ENCODE measurements at regions not wholly inside any gene's neighbourhood (a gene's known extent, or its start where the extent isn't known, plus 50 kb on each side); places are given as distances from the start of the nearest gene placed in this dataset.

DNA sequence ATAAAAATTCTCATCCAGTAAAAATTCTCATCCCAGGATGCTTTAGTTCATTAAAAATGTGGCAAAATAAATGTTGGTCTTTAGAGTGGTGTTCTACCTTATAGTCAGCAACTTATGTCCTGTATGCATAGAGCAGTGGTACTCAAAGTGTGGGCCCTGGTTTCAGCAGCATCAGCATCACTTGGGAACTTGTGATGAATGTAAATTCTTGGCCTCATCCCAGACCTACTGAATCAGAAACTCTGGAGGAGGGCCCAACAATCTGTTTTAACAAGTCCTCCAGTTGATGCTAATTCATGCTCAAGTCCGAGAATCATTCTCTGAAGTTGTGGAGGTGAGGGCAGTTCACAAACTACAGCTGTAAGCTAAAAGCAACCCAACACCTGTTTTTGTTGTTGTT is 307.3 kb upstream of the SATB1 start (continued):
- TF ChIP-seq, protein P1, sequence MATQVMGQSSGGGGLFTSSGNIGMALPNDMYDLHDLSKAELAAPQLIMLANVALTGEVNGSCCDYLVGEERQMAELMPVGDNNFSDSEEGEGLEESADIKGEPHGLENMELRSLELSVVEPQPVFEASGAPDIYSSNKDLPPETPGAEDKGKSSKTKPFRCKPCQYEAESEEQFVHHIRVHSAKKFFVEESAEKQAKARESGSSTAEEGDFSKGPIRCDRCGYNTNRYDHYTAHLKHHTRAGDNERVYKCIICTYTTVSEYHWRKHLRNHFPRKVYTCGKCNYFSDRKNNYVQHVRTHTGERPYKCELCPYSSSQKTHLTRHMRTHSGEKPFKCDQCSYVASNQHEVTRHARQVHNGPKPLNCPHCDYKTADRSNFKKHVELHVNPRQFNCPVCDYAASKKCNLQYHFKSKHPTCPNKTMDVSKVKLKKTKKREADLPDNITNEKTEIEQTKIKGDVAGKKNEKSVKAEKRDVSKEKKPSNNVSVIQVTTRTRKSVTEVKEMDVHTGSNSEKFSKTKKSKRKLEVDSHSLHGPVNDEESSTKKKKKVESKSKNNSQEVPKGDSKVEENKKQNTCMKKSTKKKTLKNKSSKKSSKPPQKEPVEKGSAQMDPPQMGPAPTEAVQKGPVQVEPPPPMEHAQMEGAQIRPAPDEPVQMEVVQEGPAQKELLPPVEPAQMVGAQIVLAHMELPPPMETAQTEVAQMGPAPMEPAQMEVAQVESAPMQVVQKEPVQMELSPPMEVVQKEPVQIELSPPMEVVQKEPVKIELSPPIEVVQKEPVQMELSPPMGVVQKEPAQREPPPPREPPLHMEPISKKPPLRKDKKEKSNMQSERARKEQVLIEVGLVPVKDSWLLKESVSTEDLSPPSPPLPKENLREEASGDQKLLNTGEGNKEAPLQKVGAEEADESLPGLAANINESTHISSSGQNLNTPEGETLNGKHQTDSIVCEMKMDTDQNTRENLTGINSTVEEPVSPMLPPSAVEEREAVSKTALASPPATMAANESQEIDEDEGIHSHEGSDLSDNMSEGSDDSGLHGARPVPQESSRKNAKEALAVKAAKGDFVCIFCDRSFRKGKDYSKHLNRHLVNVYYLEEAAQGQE (IDR thresholded peaks at IDR 0.05), result no peak
- TF ChIP-seq MAX (IDR thresholded peaks at IDR 0.05), result no peak
- no peak for TF ChIP-seq FOXA1 (IDR thresholded peaks at IDR 0.05)
- TF ChIP-seq SP1 (IDR thresholded peaks at IDR 0.05), result no peak

DNA sequence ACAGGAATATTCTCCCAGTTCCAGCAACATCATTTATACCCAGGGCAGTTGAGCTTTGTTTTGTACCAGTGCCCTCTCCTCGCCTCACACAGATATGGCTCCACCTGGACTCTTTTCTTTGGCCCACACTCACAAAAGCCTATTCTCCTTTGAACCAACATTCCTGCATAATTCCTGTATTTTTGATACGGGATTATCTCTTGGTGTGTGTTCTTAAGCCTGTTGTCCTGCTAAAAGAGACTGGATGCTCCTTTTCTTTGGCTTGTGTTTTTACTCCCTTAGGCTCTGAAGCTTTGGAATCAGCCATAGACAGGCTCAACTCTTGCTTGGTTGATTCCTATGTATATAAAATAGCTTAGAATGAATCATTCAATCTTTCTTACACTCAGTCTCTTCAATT is 305.4 kb upstream of the SATB1 start:
- no peak overlapping the region for H3K27ac ChIP-seq (ENCODE audit: low read depth in 1 of 2, low read length in 2 of 2)
- TF ChIP-seq, protein P2, sequence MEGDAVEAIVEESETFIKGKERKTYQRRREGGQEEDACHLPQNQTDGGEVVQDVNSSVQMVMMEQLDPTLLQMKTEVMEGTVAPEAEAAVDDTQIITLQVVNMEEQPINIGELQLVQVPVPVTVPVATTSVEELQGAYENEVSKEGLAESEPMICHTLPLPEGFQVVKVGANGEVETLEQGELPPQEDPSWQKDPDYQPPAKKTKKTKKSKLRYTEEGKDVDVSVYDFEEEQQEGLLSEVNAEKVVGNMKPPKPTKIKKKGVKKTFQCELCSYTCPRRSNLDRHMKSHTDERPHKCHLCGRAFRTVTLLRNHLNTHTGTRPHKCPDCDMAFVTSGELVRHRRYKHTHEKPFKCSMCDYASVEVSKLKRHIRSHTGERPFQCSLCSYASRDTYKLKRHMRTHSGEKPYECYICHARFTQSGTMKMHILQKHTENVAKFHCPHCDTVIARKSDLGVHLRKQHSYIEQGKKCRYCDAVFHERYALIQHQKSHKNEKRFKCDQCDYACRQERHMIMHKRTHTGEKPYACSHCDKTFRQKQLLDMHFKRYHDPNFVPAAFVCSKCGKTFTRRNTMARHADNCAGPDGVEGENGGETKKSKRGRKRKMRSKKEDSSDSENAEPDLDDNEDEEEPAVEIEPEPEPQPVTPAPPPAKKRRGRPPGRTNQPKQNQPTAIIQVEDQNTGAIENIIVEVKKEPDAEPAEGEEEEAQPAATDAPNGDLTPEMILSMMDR (IDR thresholded peaks at IDR 0.05; ENCODE audit: low read depth, low read length, missing input control), result no peak
- no peak for TF ChIP-seq TAF1 (conservative IDR thresholded peaks at IDR 0.05)
- no peak for TF ChIP-seq HNF4A (conservative IDR thresholded peaks at IDR 0.05)
- TF ChIP-seq GABPA (IDR thresholded peaks at IDR 0.05 in 1 of 2, conservative IDR thresholded peaks at IDR 0.05 in 1 of 2), result no peak
- TF ChIP-seq YY1 (IDR thresholded peaks at IDR 0.05), result no peak
- no peak for TF ChIP-seq JUND (IDR thresholded peaks at IDR 0.05)
- TF ChIP-seq MAX (IDR thresholded peaks at IDR 0.05), result no peak
- no peak for TF ChIP-seq HNF4G (IDR thresholded peaks at IDR 0.05)
- TF ChIP-seq FOXA2 (IDR thresholded peaks at IDR 0.05), result no peak
- TF ChIP-seq RAD21 (IDR thresholded peaks at IDR 0.05), result no peak
- no peak for TF ChIP-seq ZBTB33 (IDR thresholded peaks at IDR 0.05)
- TF ChIP-seq FOXA1 (IDR thresholded peaks at IDR 0.05), result no peak
- no peak for TF ChIP-seq SP1 (IDR thresholded peaks at IDR 0.05)
- TF ChIP-seq ATF3 (IDR thresholded peaks at IDR 0.05), result no peak
- TF ChIP-seq RXRA (IDR thresholded peaks at IDR 0.05), result no peak
- no peak for TF ChIP-seq NR2F2 (IDR thresholded peaks at IDR 0.05)
- TF ChIP-seq EGR1 (IDR thresholded peaks at IDR 0.05; ENCODE audit: low read depth in 2 of 2), result no peak
- TF ChIP-seq, protein P1 (IDR thresholded peaks at IDR 0.05), result no peak
- H3K36me3 ChIP-seq (ENCODE audit: control insufficient read depth in 4 of 4, insufficient read depth in 3 of 4, low read depth in 1 of 4, low read length in 3 of 4), result no peaks in the 10 kb centered on the region

More for the DNA sequence above, 305.4 kb upstream of the SATB1 start:
- peaks cover 0 to 1% (median 0%) of the 10 kb centered on the region in 4 donors for H3K9me3 ChIP-seq (ENCODE audit: control insufficient read depth in 4 of 4, low read length in 3 of 4)
- H3K4me3 ChIP-seq (ENCODE audit: low read depth in 1 of 3, low read length in 3 of 3), result no peak overlapping the region
- DNase-seq (ENCODE audit: low spot score), result no peak
- H3K27me3 ChIP-seq (ENCODE audit: control insufficient read depth in 4 of 4, insufficient read depth in 4 of 4, low read length in 3 of 4), result no peaks in the 10 kb centered on the region
- H3K9ac ChIP-seq (ENCODE audit: low read depth in 1 of 2, low read length in 2 of 2), result no peak overlapping the region
- no peaks in the 10 kb centered on the region for H3K4me1 ChIP-seq (ENCODE audit: control insufficient read depth in 4 of 4, insufficient read depth in 4 of 4, low read length in 3 of 4)
- WGBS, result 68% methylated on average over 2 of the region's 2 CpGs

All from liver (tissue), 8 donors.